ENCODE measurements at regions not wholly inside any gene's neighbourhood (a gene's known extent, or its start where the extent isn't known, plus 50 kb on each side); places are given as distances from the start of the nearest gene placed in this dataset.
"Not testable (repeated sequence)": the region's sequence is repeated elsewhere in the genome, so short reads cannot be mapped to it uniquely, and the experiment has no call there.

GRCh38 chr12:82583756-82584155 lies 103.0 kb upstream of the TMTC2 start:
- Mint-ChIP-seq H3K27me3 (ENCODE audit: low read depth) (no peaks in the 10 kb centered on the region), H3K36me3 (ENCODE audit: low read depth) (peaks cover 6% of the 10 kb centered on the region), H3K27ac (ENCODE audit: unreplicated experiment) (no peak overlapping the region), H3K9me3 (peaks cover 13% of the 10 kb centered on the region), H3K4me1 (no peaks in the 10 kb centered on the region), H3K4me3 (no peak overlapping the region)
- TF ChIP-seq CTCF (conservative IDR thresholded peaks at IDR 0.05): no peak
- no peak for DNase-seq (ENCODE audit: low read depth, low spot score)

GRCh38 chr12:82593143-82593542 lies 93.6 kb upstream of the TMTC2 start:
- Mint-ChIP-seq H3K36me3 (ENCODE audit: low read depth) (peaks cover 8% of the 10 kb centered on the region), H3K27me3 (ENCODE audit: low read depth) (peaks cover 6% of the 10 kb centered on the region), H3K9me3 (peaks cover 16% of the 10 kb centered on the region), H3K27ac (ENCODE audit: unreplicated experiment) (no peak overlapping the region), H3K4me1 (no peaks in the 10 kb centered on the region), H3K4me3 (no peak overlapping the region)
- TF ChIP-seq CTCF (conservative IDR thresholded peaks at IDR 0.05): no peak
- DNase-seq (ENCODE audit: low read depth, low spot score): no peak

GRCh38 chr12:82593901-82594396 lies 92.8 kb upstream of the TMTC2 start:
- H3K4me3 Mint-ChIP-seq: no peak overlapping the region
- H3K4me1 Mint-ChIP-seq: no peaks in the 10 kb centered on the region

DNA sequence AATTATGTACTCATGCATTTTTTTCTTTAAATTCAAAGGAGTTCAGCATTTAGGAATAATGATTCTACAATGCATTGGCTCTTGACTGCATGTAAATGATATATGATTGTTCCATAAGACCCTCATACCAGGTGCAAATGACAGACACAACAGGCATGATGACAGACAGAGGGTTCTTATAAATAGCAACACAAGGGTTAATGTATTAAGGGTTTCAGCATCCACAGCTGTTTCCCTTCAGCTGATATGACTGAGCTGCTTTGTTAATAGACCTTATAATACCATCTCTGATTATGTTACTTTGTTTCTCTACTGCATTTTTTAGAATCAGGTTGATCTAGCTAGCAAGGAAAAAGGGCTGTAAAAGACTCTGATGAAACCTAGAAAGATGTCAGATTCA lies 90.8 kb upstream of the TMTC2 start:
- no peak for TF ChIP-seq CTCF (conservative IDR thresholded peaks at IDR 0.05)
- H3K4me3 Mint-ChIP-seq: no peak overlapping the region
- no peaks in the 10 kb centered on the region for H3K36me3 Mint-ChIP-seq (ENCODE audit: low read depth)
- peaks cover 12% of the 10 kb centered on the region for H3K27me3 Mint-ChIP-seq (ENCODE audit: low read depth)
- H3K9me3 Mint-ChIP-seq: peaks cover 7% of the 10 kb centered on the region
- no peak for DNase-seq (ENCODE audit: low read depth, low spot score)
- H3K27ac Mint-ChIP-seq (ENCODE audit: unreplicated experiment): no peak overlapping the region
- no peaks in the 10 kb centered on the region for H3K4me1 Mint-ChIP-seq

More at GRCh38 chr12:82593901-82594396, 92.8 kb upstream of the TMTC2 start:
- TF ChIP-seq CTCF (conservative IDR thresholded peaks at IDR 0.05): no peak
- H3K27ac Mint-ChIP-seq (ENCODE audit: unreplicated experiment): no peak overlapping the region
- H3K9me3 Mint-ChIP-seq: peaks cover 13% of the 10 kb centered on the region
- no peak for DNase-seq (ENCODE audit: low read depth, low spot score)
- H3K36me3 Mint-ChIP-seq (ENCODE audit: low read depth): peaks cover 5% of the 10 kb centered on the region
- peaks cover 6% of the 10 kb centered on the region for H3K27me3 Mint-ChIP-seq (ENCODE audit: low read depth)

DNA sequence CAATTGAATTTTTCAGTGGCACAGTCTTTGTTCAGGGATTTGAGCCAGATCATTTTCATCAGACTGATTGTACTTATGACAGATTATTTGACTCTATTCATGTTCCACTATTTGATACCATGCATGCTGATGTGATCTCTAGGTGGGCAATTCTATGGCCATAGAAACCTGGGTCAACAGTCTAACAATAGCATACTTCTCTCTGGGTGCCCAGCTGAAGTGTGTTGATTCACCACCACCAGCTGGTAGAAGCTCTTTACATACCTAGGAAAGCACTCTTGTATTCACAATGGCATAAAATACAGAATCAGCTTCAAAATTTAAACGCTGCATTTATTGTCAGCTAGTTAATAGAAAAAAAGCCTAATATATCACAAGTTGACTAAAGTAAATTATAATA lies 90.2 kb upstream of the TMTC2 start:
- H3K9me3 Mint-ChIP-seq: peaks cover 7% of the 10 kb centered on the region
- H3K27me3 Mint-ChIP-seq (ENCODE audit: low read depth): peaks cover 12% of the 10 kb centered on the region
- no peak overlapping the region for H3K27ac Mint-ChIP-seq (ENCODE audit: unreplicated experiment)
- no peak for DNase-seq (ENCODE audit: low read depth, low spot score)
- TF ChIP-seq CTCF (conservative IDR thresholded peaks at IDR 0.05): no peak
- no peaks in the 10 kb centered on the region for H3K4me1 Mint-ChIP-seq
- no peak overlapping the region for H3K4me3 Mint-ChIP-seq
- H3K36me3 Mint-ChIP-seq (ENCODE audit: low read depth): no peaks in the 10 kb centered on the region

DNA sequence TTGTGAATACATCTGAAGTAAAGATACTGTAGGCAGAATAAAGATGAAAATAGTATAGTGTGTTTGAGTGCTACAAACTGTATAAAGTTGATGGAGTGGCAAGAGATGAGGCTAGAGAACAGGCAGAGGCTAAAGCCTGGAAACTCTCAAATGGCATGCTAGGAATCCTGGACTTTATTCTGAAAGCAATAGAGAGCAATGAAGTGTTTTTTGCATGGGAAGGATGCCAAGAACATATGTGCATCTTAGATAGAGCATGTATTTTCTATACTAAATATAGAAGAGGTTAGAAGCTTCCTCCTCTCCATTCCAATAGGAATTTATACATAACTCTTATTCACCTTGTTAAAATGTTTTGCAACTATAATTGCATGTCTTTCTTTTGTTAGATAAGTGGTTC lies 86.3 kb upstream of the TMTC2 start:
- peaks cover 3% of the 10 kb centered on the region for H3K9me3 Mint-ChIP-seq
- no peaks in the 10 kb centered on the region for H3K4me1 Mint-ChIP-seq
- no peak overlapping the region for H3K4me3 Mint-ChIP-seq
- no peak overlapping the region for H3K27ac Mint-ChIP-seq (ENCODE audit: unreplicated experiment)
- no peaks in the 10 kb centered on the region for H3K36me3 Mint-ChIP-seq (ENCODE audit: low read depth)
- TF ChIP-seq CTCF (conservative IDR thresholded peaks at IDR 0.05): no peak
- H3K27me3 Mint-ChIP-seq (ENCODE audit: low read depth): peaks cover 12% of the 10 kb centered on the region
- DNase-seq (ENCODE audit: low read depth, low spot score): no peak

DNA sequence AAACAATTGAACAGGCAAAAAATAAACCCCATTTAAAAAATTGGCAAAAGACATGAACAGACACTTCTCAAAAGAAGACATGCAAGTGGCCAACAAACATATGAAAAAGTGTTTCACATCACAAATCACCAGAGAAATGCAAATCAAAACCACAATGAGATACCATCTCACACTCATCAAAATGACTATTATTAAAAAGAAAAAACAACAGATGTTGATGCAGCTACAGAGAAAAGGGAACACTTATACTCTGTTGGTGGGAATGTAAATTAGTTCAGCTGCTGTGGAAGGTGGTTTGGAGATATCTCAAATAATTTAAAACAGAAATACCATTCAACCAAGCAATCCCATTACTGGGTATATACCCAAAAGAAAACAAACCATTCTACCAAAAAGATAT lies 83.1 kb upstream of the TMTC2 start:
- not testable (repeated sequence) for H3K36me3 Mint-ChIP-seq (ENCODE audit: low read depth); H3K4me3 Mint-ChIP-seq; H3K4me1 Mint-ChIP-seq; H3K9me3 Mint-ChIP-seq; H3K27ac Mint-ChIP-seq (ENCODE audit: unreplicated experiment); DNase-seq (ENCODE audit: low read depth, low spot score); H3K27me3 Mint-ChIP-seq (ENCODE audit: low read depth)
